GM12865 (cell line): ENCODE measurements at regions not wholly inside any gene's neighbourhood (a gene's known extent, or its start where the extent isn't known, plus 50 kb on each side); places are given as distances from the start of the nearest gene placed in this dataset.

Experiments
- DNase-seq: peaks from one replicate; pipeline ENCODE4 v3.0.0; 2010; ENCODE audit warnings: low read depth
- H3K4me3 ChIP-seq: 2 replicates; pipeline ENCODE4 v1.5.1; 2011; ENCODE audit warnings: mild to moderate bottlenecking, low read depth, low read length, control low read depth
- CTCF ChIP-seq: IDR thresholded peaks from 2 replicates; pipeline ENCODE4 v1.5.1; 2011; ENCODE audit warnings: low read length, control low read depth, low read depth, inconsistent platforms; ENCODE audit not compliant: insufficient read depth; ENCODE audit errors: missing control alignments

GRCh38 chr13:24042710-24043440 is 117.6 kb upstream of the SPATA13 start:
- no peak overlapping the region for H3K4me3 ChIP-seq
- TF ChIP-seq CTCF, result no peak
- DNase-seq, result no peak

- no peak for TF ChIP-seq CTCF
- H3K4me3 ChIP-seq, result no peak overlapping the region
- DNase-seq, result no peak
Measured at GRCh38 chr13:24043590-24044350, 116.8 kb upstream of the SPATA13 start.

- no peak for TF ChIP-seq CTCF
- H3K4me3 ChIP-seq, result no peak overlapping the region
- DNase-seq, result no peak
Measured at GRCh38 chr13:24045597-24045996, 114.9 kb upstream of the SPATA13 start.

- DNase-seq, result no peak
- TF ChIP-seq CTCF, result no peak
- no peak overlapping the region for H3K4me3 ChIP-seq
Measured at GRCh38 chr13:24050292-24050711, 110.2 kb upstream of the SPATA13 start.

- DNase-seq, result no peak
- H3K4me3 ChIP-seq, result no peak overlapping the region
- TF ChIP-seq CTCF, result no peak
Measured at GRCh38 chr13:24050796-24051715, 109.5 kb upstream of the SPATA13 start.

GRCh38 chr13:24052547-24053518 is 107.7 kb upstream of the SPATA13 start:
- H3K4me3 ChIP-seq, result no peak overlapping the region
- no peak for TF ChIP-seq CTCF
- DNase-seq, result no peak
